HG02610 (cell line): ENCODE measurements at regions not wholly inside any gene's neighbourhood (a gene's known extent, or its start where the extent isn't known, plus 50 kb on each side); places are given as distances from the start of the nearest gene placed in this dataset.
A peak's percentile ranks its signal among the peaks of the same experiment; 100 is the strongest.

Source experiments
- ATAC-seq: cut with Tn5 transposase; IDR thresholded peaks from one replicate; pipeline ENCODE4 v1.9.1; 2021; ENCODE audit warnings: mild to moderate bottlenecking, moderate library complexity; ENCODE audit not compliant: unreplicated experiment

GRCh38 chr10:120960725-120961124 is 109.6 kb downstream of the WDR11 start:
- ATAC-seq = no peak

DNA sequence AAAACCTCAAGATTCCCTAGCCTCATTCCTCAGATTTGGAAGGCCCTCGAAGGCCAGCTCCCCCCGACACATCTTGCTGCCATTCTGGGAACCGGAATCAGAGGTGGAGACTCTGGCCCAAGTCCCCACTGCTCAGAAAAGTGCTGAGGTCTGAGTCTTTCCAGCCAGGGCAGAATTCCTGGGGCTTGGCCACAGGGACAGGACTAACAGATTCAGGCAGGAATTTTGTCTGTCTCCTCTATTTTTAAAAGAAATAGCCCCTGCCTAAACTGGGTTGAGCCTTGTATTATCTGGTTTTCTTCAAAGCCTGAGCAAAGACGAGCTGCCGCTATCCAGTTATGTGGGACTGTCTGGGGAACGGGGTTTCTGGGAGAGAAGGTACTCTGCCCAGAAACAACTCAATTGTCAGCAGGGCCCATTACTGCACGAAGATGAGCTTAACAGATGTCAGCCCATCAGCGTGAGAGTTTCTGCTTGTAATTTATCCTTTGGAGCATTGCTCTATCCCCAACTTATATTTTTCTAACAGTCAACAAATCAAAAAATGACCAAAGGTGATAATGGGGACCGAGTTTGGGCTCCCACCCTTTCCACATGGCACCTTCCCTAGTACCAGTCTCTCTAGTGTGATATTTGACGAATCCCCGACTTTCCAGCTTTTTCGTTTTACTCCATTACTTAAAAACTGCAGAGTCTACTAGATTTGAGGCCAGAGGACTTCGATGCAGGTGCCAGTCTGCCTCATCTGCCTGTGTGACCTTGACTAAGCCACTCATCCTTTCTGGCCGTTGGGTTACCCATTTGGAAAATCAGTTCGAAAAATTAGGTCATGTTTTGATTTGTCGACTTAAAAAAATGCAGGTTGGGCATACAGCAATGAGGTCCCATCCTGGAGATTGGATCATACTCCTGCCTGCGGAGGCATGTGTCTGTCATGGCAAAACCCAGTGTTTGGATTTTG is 110.9 kb downstream of the WDR11 start:
- ATAC-seq = no peak

DNA sequence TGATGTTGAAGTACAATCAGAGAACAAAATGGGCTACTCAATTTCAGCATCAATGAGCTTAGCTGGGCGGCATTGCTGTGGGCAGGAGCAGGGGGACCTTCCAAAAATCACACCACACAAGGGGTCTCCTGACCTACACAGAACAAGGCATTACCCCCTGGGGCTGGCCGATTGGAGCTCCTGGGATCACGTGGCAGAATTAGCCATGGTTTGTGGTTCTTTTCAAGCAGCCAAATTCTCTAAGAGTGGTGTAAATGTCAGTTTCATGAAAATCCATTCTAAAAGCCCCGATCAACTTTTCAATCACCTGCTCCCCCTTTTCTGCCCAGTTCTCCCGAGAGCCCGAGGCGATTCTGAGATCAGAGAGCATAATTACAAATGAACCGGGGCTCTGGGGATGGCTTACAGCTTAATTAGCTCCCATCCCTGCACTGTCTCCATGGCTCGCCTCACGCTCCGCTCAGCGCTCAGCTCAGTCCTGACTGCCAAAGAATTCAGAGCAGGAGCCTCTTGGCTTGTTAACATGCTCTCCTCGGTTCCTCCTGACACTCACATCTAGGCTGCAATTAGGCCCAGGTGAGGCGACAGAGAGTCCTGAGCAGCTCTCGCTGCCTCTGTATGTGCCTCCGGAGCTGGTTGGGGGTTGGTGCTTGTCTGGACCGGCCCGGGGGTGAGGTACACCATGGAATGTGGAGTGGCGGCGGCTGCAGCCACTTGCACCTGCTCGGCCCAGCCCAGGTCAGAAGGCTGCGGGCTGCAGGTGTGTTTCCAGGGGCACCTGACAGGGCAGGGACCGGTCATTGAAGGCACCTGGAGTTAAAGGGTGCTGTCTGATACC is 111.8 kb downstream of the WDR11 start:
- ATAC-seq = no peak

- no peak for ATAC-seq
These were observed 112.5 kb downstream of the WDR11 start for GRCh38 chr10:120963594-120964220.

GRCh38 chr10:120966657-120967045 is 115.5 kb downstream of the WDR11 start:
- ATAC-seq = no peak

DNA sequence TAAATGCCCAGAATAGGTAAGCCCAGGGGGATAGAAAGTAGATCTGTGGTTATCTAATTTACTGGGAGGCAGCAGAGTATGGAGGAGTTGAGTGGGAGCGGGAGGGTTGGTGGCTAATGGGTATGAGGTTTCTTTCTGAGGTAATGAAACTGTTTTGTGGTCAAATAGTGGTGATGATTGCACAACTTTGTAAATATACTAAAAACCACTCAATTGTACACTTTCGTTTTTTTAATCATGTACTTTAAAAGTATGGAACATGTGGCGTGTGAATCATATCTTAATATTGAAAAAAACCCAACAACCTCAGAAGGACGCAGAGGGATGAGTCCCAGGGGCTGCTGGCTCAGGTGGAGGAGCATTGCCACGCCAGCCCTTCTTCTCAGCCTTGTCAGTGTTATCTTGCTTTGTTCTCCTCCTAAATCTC is 118.1 kb downstream of the WDR11 start:
- ATAC-seq = peak; percentile 81

DNA sequence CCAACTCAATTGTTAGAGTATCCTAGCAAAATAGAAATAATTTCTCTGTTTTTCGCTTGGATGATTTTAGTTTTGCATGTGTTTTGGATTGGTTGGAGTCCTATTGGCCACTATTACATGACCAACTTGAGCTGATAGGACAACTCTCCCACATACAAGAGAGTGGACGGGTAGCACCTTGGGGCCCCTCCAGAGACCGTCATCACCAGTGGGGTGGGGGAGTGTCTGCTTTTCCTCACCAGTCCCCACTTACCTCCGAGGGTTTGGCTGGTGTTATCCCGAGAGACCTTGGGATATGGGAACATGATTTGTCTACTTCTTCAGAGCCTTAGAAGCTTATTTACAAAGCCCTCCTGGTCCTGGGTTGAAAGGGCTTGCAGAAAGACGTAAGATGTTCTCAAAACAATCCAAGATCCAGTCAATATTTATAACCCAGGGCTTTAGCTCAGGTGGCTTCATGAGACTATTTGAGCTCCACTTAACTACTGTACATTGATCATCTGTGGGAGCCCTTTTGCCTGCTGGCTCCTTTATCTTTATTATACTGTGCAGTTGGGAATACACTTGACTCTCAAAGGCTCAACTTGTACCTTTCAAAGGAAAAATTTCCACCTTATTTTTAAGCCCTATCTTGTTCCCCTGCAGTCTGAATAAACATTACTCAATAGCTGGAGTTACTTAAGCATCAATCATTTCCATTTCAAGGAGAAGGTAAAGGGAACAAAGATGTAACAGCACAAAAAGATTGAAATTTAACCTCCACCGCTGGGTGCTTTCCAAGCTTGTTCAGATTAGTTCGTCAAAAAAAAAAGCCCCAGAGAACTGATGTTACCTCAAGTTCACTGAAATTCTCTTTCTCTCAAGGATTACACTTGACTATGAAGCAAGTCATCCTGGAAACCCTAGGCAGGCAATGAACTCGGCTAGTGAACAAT is 119.7 kb downstream of the WDR11 start:
- ATAC-seq = no peak

- no peak for ATAC-seq
These were observed 120.5 kb downstream of the WDR11 start for GRCh38 chr10:120971671-120972070.

- ATAC-seq = no peak
These were observed 121.1 kb downstream of the WDR11 start for GRCh38 chr10:120972259-120972658.

DNA sequence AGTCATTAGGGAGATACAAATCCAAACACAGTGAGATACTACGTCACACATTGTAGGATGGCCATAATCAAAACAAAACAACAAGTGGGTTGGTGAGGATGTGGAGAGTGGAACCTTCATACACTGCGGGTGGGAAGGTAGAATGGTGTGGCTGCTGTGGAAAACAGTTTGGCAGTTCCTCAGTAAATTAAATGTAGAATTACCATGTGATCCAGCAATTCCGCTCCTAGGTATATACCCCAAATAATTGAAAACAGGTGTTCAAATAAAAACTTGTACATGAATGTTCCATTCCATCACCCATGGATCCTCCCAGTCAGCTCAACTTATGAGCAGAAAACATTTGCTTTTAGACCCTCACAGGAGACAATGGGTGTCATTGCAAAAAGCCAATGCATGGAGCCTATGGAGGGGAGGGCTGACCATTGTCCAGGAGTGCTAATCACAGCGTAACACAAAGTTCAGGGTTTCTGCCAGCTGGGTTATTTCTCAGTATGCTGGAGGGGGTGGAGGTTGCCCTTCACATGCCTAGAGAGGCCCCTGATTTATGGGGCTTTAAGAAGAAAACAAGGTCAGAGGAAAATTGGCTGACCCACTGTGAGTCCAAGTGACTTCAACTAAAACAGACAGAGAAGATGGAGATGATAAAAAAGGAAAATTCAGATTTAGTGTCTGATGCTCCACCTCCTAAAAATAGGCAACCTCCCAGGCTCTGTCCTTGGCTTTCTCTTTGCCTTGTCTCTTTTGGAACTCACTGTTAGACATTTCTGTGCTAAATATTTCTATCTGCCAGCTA is 124.1 kb downstream of the WDR11 start:
- no peak for ATAC-seq

DNA sequence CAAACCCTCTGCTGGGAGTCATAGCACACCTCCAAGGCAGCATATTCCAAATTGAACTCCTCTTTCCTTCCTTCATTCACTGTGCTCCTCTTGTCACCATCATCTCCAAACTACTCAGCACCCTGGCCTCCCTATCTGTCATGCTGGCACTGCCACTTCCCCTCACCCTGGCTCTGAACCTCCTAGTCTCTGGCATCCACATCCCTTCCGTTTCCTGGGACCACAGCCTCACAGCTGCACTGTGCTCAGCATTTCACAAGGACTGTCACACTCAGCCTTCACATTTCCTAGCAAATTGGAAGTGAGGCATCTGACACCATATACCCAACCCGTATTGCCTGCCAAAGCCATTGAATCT is 124.7 kb downstream of the WDR11 start:
- no peak for ATAC-seq

DNA sequence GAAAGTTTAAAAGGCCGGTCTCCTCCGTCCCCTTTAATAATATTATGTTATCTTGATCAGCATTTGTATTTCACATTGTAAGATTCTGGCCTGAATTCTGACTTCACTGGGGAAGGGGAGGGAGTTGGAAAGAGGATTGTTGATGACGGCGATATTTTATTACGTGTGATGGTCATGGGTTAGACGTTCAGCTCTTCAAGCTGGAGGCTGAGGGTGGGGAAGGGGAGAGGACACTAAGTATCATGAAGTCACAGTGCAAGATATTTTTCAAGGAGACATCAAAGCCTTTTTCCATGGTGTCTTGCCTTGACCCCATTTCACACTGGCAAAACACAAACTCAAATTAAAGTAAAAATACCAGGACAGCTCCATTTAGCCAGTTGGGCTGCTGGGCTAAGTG is 126.7 kb downstream of the WDR11 start:
- ATAC-seq = no peak

GRCh38 chr10:120978589-120979252 is 127.6 kb downstream of the WDR11 start:
- ATAC-seq = no peak

- no peak for ATAC-seq
These were observed 128.5 kb downstream of the WDR11 start for GRCh38 chr10:120979435-120980278.

GRCh38 chr10:120980279-120981255 is 129.4 kb downstream of the WDR11 start:
- no peak for ATAC-seq

- ATAC-seq = no peak
These were observed 130.6 kb downstream of the WDR11 start for GRCh38 chr10:120981601-120982391.
